ENCODE measurements at regions not wholly inside any gene's neighbourhood (a gene's known extent, or its start where the extent isn't known, plus 50 kb on each side); places are given as distances from the start of the nearest gene placed in this dataset.

DNA sequence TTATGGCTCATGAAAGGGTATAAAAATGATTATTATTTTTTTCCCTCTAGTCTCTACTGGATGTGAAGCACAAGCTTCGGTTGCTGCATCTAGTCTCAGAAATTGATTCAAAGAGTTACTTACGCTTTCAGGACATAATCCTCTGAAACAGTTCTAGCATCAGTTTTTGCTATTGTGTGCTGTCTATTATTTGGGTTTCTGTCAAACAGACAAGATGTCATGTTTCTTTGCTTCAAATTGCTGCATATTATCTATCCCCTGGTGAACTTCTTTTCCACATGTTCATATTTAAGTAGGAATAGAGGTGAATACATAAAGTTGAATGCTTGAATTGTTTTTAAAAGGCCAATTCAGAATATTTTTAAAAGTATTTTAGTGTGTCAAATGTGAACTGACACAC lies 161.6 kb upstream of the GBE1 start:
- TF ChIP-seq POLR2AphosphoS5 (IDR thresholded peaks at IDR 0.05; ENCODE audit: borderline replicate concordance, low read depth, low read length), result no peak
- TF ChIP-seq EZH2 (IDR thresholded peaks at IDR 0.05), result no peak
- no peak for TF ChIP-seq FOXP2 (optimal IDR thresholded peaks at IDR 0.05; ENCODE audit: control extremely low read depth, extremely low read length, insufficient read depth)

Measured in SK-N-MC (cell line).